HG03039 (cell line): ENCODE measurements at regions not wholly inside any gene's neighbourhood (a gene's known extent, or its start where the extent isn't known, plus 50 kb on each side); places are given as distances from the start of the nearest gene placed in this dataset.
"Not testable (repeated sequence)": the region's sequence is repeated elsewhere in the genome, so short reads cannot be mapped to it uniquely, and the experiment has no call there.

ENCODE experiments used
- ATAC-seq: cut with Tn5 transposase; IDR thresholded peaks from one replicate; pipeline ENCODE4 v1.9.1; 2021; ENCODE audit warnings: mild to moderate bottlenecking, moderate library complexity; ENCODE audit not compliant: unreplicated experiment

DNA sequence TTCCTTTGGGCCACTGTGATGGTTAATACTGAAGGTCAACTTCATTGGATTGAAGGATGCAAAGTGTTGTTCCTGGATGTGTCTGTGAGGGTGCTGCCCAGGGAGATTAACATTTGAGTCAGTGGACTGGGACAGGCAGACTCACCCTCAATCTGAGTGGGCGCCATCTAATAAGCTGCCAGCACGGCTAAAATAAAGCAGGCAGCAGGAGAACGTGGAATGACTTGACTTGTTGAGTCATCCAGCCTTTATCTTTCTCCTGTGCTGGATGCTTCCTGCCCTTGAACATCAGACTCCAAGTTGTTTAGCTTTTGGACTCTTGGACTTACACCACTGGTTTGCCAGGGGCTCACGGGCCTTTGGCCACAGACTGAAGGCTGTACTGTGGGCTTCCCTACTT, 1046.9 kb downstream of the TYW1 start:
- no peak for ATAC-seq

DNA sequence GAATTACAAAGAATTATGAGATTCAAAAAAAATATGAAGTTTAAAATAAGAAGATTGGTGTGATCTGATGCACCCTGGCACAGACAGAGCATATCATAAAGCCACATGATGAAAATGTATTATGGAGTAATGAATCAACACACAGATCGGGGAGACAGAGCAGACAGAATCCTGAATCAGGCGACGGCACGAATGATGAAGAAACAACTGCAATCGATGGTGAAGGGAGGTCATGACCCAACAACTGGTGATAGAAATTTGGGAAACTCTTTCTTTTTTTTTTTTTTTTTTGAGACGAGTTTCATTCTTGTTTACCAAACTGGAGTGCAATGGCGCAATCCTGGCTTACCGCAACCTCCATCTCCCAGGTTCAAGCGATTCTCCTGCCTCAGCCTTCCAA, 1054.0 kb downstream of the TYW1 start:
- ATAC-seq = no peak

DNA sequence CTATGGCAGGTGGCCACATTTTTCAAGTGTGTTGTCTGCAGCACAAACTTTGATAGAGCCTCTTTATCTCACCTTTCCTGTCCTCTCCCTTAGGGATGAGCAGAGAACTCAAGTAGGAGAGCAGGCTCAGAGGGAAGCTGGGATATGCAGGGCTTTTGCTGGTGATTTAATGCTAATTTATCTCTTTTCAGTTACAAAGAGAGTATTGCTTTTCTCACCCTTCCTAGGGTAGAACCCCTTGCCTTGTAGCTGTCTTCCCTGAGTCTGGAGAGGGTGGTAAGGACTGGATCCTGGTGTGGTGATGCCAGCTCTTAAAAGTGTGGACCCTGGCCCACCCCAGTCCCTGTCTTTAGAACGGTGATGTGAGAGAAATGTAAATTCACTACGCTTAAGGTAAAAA, 1061.4 kb downstream of the TYW1 start:
- no peak for ATAC-seq

DNA sequence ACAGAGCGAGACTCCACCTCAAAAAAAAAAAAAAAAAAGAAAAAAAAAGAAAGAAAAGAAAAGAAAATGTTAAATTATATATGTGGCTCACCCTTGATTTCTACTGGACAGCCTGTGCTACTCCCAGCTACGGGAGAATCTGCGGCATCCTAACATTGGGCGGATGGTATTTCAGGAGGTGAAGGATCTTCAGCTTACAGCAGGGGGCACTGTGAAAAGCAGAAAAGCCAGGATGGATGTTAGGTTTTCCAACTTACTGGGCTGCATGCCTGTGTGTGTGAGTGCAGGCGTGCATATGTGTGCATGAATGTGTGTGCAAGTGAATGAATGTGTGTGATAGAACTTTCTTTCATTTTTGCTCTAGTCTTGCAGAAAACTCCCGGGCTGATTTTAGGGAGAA, 1066.5 kb downstream of the TYW1 start:
- no peak for ATAC-seq

DNA sequence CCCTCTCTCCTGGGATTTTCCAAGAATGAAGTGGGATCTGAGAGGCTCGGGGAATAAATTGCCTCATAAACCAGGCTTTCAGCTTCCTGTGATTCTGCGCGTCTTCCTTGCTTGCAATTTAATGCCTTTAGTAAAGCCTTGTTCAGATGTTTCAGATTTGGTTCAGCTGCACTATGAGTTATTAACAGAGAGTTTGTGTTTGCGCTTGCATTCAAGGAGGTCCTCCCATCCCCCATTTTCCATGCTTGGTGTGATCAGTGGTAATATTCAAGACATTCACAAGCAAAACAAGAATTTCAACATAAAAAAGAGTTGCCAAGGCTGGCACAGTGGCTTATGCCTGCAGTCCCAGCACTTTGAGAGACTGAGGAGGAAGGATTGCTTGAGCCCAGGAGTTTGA, 1068.9 kb downstream of the TYW1 start:
- ATAC-seq = no peak

DNA sequence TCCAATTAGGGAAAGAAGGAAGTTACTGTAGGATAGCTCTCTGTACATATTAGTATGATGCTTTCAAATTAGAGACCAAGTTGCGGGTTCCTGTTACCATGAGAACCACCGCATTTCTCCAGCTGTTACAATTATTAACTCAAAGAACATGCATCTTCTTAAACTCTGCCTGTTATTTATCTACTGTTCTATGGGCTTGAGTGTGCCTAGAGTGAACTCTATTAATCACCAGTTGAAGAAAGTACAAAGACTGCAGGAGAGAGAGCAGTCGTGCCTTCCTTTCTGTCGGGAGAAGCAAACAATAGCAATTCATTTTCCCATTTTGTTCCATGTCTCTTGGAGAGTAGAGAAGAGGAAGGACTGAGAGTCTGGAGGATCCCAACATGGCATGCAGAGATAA, 1071.2 kb downstream of the TYW1 start:
- no peak for ATAC-seq

DNA sequence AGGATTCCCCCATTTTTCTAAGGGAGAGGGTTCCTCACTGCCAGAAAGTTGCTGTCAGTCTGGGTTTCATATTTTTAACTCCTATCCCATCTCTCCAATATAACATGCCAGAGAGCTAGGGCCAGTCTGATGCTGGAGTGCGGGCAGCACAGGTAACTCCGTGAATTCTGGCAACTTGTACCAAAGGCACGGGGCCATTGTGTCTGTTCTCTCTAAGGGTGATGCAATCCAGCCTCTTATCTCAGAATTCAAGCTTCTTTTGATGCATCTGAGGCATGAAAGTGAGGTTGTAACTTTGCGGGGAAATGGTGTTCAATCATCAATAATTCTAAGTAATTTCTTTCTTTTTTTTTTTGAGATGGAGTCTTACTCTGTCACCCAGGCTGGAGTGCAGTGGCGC, 1074.4 kb downstream of the TYW1 start:
- no peak for ATAC-seq

DNA sequence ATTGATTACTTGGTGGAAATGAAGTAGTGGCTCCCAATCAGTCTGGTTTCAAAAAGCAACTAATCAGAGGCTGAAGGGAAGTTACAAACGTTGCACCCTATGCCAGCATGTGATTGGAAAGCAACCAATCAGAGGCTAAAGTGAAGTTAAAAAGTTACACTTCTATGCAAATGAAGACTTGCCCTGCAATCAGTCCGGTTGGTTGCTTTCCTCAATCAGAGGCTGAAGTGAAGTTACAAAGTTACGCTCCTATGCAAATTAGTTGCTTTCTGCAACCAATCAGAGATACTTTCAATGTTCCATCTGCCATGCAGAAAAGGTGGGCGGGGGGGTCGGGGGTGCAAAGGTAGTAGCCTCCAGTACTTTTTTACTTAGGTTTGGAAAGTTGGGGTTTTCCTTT, 1077.1 kb downstream of the TYW1 start:
- ATAC-seq = no peak

DNA sequence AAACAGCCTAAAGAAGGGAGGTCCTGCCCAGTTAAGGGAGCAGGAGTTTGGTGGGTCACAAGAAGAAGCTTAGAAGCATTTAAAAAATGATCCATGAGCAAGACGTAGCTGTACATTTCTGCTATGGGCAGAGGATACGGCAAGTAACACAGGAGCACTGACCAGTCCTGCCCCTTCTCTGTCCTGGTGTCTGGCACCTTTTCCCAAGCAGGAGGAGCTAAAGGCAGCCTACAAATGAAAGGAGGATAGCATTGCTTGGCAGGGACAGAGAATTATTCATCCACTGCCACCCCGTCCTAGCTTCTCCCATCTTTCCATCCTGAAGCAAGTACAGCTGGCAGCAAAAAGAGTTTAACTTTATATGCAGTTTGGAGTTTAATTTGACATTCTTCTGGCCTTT, 1077.6 kb downstream of the TYW1 start:
- no peak for ATAC-seq

DNA sequence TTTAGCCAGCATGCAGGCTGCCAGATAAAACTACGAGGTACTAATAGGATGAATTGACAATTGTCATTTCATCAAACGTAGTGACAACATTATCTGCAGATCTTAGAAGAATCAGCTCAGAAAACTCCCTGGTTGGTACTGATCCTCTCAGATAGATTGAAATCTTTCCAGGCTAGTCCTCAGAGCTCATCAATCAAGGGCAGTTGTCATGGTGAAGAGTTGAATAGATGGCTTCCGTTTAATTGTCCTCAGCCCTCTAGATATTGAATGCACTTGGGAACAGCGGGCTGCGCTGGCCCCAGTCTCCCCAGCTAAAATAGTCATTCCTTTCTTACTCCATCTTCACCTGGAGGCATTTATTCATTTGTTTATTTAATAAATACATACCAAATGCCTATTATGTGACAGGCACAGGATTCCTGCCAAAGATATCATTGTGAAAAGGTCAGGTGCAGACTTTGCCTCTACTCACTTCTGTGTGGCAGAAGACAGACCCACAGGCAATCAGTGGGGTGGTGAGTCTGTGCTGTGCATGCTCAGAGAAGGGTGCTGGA, 1081.6 kb downstream of the TYW1 start:
- ATAC-seq = no peak

DNA sequence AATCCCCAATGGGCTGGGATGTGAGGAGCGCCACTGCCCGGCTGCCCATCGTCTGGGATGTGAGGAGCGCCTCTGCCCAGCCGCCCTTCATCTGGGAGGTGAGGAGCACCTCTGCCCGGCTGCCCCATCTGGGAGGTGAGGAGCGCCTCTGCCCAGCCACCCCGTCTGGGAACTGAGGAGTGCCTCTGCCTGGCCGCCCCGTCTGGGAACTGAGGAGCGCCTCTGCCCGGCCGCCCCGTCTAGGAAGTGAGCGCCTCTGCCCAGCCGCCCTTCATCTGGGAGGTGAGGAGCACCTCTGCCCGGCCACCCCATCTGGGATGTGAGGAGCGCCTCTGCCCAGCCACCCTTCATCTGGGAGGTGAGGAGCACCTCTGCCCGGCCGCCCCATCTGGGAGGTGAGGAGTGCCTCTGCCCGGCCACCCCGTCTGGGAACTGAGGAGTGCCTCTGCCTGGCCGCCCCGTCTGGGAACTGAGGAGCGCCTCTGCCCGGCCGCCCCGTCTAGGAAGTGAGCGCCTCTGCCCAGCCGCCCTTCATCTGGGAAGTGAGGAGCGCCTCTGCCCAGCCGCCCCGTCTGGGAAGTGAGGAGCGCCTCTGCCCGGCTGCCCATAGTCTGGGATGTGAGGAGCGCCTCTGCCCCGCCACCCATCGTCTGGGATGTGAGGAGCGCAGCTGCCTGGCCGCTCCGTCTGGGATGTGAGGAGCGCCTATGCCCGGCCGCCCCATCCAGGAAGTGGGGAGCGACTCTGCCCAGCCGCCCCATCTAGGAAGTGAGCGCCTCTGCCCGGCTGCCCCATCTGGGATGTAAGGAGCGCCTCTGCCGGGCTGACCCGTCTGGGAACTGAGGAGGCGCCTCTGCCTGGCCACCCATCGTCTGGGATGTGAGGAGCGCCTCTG, 1085.7 kb downstream of the TYW1 start:
- ATAC-seq = not testable (repeated sequence)

DNA sequence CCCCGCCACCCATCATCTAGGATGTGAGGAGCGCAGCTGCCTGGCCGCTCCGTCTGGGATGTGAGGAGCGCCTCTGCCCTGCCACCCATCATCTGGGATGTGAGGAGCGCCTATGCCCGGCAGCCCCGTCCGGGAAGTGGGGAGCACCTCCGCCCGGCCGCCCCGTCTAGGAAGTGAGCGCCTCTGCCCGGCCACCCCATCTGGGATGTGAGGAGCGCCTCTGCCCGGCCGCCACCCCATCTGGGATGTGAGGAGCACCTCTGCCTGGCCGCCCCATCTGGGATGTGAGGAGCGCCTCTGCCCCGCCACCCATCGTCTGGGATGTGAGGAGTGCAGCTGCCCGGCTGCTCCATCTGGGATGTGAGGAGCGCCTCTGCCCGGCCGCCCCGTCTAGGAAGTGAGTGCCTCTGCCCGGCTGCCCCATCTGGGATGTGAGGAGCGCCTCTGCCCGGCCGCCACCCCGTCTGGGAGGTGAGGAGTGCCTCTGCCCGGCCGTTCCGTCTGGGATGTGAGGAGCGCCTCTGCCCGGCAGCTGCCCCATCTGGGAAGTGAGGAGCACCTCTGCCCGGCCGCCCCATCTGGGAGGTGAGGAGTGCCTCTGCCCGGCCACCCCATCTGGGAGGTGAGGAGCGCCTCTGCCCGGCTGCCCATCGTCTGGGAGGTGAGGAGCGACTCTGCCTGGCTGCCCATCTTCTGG, 1086.5 kb downstream of the TYW1 start:
- ATAC-seq = not testable (repeated sequence)

DNA sequence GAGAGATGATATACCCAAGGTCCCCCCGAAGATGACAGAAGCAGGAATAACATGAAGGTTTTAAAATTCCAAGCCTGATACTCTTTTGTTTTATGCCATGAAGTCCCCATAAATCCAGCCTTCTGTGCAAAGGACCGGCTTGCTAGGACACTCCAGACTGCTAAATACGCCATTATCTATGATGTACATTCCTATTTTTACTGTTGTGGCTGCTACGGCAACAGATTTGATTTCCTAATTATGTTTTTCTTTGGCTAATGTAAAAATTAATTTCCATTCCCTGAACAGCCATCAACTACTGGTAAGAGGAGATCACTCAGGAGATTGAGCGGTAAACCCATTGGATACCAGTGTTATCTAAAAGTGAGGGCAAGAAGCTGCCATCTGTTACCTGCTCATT, 1090.8 kb downstream of the TYW1 start:
- ATAC-seq = no peak

DNA sequence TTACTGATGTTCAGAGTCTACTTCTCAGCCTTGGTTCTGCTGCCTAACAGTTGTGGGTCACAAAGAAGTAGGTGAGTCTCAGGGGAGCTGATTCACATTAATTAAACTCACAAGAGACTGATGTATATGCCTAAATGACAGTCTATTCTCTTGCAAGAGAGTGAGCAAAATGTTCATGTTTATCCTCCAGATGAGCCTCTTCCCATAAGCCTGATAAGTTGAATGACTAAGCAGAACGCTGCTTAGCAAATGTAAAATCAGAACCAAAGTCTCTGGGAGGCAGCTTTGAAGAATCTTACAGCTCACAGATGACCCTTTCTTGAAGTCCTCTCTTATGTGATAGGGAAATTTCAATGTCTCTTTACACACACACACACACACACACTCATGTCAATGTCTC, 1092.2 kb downstream of the TYW1 start:
- no peak for ATAC-seq

DNA sequence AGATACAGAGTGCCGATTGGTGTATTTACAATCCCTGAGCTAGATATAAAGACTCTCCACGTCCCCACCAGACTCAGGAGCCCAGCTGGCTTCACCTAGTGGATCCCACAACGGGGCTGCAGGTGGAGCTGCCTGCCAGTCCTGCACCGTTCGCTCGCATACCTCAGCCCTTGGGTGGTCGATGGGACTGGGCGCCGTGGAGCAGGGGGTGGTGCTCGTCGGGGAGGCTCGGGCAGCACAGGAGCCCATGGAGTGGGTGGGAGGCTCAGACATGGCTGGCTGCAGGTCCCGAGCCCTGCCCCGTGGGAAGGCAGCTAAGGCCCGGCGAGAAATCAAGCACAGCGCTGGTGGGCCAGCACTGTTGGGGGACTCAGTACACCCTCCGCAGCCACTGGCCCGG, 1093.6 kb downstream of the TYW1 start:
- not testable (repeated sequence) for ATAC-seq

DNA sequence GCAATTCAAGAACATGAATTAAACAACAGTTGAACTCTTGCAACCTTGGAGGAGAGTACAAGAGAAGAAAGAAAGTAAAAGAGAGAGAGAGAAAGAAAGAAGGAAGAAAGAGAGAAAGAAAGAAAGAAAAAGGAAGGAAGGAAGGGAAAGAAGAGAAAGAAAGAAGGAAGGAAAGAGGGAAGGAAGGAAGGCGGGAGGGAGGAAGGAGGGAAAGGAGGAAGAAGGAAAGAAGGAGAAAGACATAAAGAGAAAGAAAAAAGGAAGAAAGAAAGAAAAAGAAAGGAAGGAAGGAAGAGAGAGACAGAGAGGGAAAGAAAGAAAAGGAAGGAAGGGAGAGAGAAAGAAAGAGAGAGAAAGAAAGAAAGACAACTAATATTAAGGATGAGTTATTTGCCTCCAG, 1106.7 kb downstream of the TYW1 start:
- no peak for ATAC-seq

DNA sequence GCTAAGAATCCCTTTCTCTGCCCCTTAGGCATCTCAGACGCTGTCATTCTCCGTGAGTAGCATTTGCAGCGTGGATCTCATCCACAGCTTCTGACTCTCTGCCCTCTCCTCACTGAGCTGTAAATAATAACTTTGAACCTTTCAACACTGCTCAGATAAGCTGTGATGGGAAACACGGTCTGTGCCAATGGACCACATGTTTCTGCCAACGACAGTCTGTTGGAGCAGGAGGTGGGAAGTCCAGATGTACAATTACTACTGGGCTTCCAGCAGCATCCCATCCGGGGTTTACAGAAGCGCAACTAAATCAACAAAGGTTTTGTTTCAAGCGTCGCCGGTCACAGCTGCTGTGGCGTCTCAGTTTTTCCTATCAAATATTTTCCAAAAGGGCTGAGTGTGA, 1110.6 kb downstream of the TYW1 start:
- ATAC-seq = no peak

DNA sequence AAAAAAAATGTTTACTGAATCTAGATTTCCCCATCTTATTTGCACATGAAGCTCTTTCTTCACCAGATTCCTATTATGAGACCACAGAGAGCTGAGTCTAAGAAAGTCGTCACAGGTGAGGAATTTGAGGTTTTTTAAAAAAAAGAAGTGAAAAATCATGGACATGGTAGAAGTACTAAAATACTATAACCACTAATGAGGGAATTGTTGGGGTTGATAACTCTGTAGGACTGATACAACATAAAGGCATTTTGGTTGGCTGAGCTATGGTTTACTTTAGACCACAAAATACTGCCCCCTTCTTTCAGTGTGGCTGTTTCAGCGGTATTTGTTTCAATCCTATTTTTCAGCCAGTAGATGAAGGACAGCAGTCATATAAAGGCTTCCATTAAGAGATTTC, 1111.3 kb downstream of the TYW1 start:
- ATAC-seq = no peak

DNA sequence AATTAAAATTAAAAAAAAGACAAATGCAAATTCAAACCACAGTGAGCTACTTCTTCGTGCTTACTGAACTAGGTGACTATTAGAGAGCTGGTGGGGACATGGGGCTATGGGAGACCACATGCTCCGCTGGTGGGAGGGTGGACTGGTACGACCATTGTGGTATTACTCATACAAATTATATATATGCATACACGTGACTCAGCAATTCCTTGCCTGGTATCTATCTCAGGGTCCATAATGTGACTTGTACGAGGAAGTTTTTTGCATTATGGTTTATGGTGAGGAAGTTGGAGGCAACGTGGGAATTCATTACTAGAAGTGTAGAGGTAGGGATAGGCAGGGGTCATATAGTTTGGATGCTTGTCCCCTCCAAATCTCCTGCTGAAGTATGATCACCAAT, 1112.7 kb downstream of the TYW1 start:
- no peak for ATAC-seq

DNA sequence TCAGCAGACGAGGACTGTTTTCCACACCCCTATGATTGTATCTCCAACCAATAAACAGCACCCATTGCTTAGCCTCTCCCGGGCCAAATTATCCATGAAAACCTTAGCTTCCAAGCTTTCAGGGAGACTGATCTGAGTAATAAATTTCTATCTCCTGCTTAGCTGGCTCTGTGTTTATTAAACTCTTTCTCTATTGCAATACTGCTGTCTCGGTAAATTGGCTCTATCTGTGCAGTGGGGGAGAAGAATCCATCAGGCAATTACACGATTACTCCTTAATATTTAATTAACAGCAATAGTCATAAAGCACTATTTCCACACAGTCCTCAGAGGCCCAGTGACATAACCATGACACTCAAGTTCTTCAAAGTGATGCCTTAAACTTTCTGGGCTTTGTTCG, 1122.8 kb downstream of the TYW1 start:
- ATAC-seq = no peak

DNA sequence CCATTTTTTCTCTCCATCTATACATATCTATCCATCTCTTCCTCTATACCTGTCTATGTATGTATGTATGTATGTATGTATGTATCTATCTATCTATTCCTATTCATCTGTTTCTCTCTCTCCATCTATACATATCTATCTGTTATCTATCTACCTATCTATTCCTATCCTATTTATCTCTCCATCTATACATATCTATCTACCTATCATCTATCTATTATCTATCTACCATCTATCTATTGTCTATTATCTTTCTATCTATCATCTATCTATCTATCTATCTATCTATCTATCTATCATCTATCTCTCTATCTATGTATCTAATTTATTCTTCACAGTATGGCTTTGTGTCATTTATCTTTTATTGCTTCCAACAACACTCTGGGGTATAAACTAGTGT, 1124.4 kb downstream of the TYW1 start:
- no peak for ATAC-seq

DNA sequence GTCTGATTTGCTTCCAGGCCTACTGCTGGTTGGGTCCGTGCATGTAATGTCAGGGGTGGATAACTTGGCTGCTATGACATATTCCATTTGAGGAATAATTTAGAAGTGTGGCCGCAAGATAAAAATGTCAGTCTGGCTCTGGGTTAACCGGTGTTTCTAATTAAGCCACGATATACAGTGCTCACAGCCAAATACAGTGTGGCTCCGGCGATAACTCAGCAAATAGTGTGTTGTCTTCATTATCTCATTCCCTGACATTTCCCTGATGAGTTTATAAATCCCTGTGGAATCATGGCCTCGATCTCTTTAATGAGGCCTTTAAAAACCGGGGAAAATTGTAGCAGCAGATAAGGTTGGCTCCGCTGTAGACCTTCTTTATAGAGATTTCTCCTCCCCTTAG, 1125.0 kb downstream of the TYW1 start:
- ATAC-seq = no peak
